ENCODE measurements at regions not wholly inside any gene's neighbourhood (a gene's known extent, or its start where the extent isn't known, plus 50 kb on each side); places are given as distances from the start of the nearest gene placed in this dataset.
A peak's percentile ranks its signal among the peaks of the same experiment; 100 is the strongest.

GRCh38 chr6:147633191-147633590 is 124.7 kb downstream of the SAMD5 start:
- Histone ChIP-seq H3K4me1 (no peaks in the 10 kb centered on the region), H3K27me3 (no peaks in the 10 kb centered on the region), H3K9me3 (no peaks in the 10 kb centered on the region), H3K36me3 (no peaks in the 10 kb centered on the region), H3K27ac (peak overlapping the region in 1 of 2 donors; percentile 1), H3K4me3 (peak overlapping the region in 1 of 3 donors; percentile 25)
- intact Hi-C loops (cut with DNase I; ENCODE audit: low total_unique reads) = no loop called here
- no peak for TF ChIP-seq POLR2A (IDR thresholded peaks at IDR 0.05)
- TF ChIP-seq POLR2AphosphoS5 (IDR thresholded peaks at IDR 0.05) = no peak
- TF ChIP-seq, protein P1, sequence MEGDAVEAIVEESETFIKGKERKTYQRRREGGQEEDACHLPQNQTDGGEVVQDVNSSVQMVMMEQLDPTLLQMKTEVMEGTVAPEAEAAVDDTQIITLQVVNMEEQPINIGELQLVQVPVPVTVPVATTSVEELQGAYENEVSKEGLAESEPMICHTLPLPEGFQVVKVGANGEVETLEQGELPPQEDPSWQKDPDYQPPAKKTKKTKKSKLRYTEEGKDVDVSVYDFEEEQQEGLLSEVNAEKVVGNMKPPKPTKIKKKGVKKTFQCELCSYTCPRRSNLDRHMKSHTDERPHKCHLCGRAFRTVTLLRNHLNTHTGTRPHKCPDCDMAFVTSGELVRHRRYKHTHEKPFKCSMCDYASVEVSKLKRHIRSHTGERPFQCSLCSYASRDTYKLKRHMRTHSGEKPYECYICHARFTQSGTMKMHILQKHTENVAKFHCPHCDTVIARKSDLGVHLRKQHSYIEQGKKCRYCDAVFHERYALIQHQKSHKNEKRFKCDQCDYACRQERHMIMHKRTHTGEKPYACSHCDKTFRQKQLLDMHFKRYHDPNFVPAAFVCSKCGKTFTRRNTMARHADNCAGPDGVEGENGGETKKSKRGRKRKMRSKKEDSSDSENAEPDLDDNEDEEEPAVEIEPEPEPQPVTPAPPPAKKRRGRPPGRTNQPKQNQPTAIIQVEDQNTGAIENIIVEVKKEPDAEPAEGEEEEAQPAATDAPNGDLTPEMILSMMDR (IDR thresholded peaks at IDR 0.05) = no peak
- DNase-seq (ENCODE audit: low spot score in 2 of 2) = no peak

DNA sequence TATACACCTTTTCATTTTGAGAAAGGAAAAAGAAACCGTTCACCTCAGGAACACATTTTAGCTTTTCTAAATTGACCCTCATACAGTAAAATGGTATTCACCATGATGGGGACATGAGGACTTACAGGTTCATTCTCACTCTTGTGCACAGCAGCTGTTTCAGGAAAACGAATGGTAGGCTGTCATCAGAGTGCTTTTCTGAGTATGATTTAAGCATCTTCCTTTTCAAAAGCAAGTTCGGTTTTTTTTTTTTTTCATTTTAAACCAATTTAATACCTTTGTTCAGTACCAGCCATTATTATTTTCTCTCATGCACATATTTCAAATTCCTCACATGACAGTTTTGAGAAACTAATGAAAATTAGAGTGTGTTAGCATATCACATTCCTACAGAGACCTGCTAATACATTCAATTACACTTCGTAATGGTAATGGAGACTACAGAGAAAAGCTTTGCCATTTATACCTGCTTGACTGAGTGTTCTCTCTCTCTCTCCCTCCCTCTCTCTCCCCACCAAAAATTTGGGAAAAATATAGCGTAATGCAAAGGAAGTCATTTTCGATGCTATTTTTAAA is 129.2 kb downstream of the SAMD5 start:
- H3K4me1 ChIP-seq = no peaks in the 10 kb centered on the region
- H3K36me3 ChIP-seq = no peaks in the 10 kb centered on the region
- no peak for TF ChIP-seq POLR2AphosphoS5 (IDR thresholded peaks at IDR 0.05)
- TF ChIP-seq, protein P1 (IDR thresholded peaks at IDR 0.05) = no peak
- no peak for TF ChIP-seq POLR2A (IDR thresholded peaks at IDR 0.05)
- H3K27me3 ChIP-seq = no peaks in the 10 kb centered on the region
- intact Hi-C loops (cut with DNase I; ENCODE audit: low total_unique reads) = no loop called here
- H3K4me3 ChIP-seq = no peak overlapping the region
- H3K9me3 ChIP-seq = no peaks in the 10 kb centered on the region
- no peak for DNase-seq (ENCODE audit: low spot score in 2 of 2)
- H3K27ac ChIP-seq = no peak overlapping the region

DNA sequence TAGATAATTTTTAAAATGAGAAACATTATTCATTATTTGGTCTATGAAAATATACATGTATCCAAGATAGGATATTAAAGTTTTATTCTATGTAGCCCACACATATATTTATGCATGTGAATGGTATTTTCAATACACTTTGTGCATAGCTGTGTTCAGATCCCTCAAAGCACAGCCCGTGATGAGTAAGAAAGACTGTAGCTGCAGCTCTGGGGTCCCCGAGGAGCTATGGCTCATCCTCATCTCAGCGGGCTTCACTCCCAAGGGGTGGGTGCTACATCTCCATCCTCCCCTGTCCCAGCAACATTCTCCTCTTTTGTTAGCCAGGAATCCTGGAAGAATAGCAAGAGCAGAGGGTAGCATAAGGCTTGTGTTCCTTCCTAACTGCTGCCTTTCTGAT is 130.8 kb downstream of the SAMD5 start:
- Histone ChIP-seq H3K27me3 (no peaks in the 10 kb centered on the region), H3K36me3 (no peaks in the 10 kb centered on the region), H3K4me3 (no peak overlapping the region), H3K9me3 (no peaks in the 10 kb centered on the region), H3K27ac (peak overlapping the region in 1 of 2 donors; percentile 25), H3K4me1 (no peaks in the 10 kb centered on the region)
- intact Hi-C loops (cut with DNase I; ENCODE audit: low total_unique reads) = no loop called here
- no peak for DNase-seq (ENCODE audit: low spot score in 2 of 2)
- TF ChIP-seq, protein P1 (IDR thresholded peaks at IDR 0.05) = no peak
- TF ChIP-seq POLR2A (IDR thresholded peaks at IDR 0.05) (no peak), POLR2AphosphoS5 (IDR thresholded peaks at IDR 0.05) (no peak)

GRCh38 chr6:147640606-147641005 is 132.1 kb downstream of the SAMD5 start:
- no peak for DNase-seq (ENCODE audit: low spot score in 2 of 2)
- Histone ChIP-seq H3K9me3 (no peaks in the 10 kb centered on the region), H3K4me3 (no peak overlapping the region), H3K27me3 (no peaks in the 10 kb centered on the region), H3K27ac (no peak overlapping the region), H3K4me1 (no peaks in the 10 kb centered on the region), H3K36me3 (no peaks in the 10 kb centered on the region)
- intact Hi-C loops (cut with DNase I; ENCODE audit: low total_unique reads) = no loop called here
- TF ChIP-seq POLR2AphosphoS5 (IDR thresholded peaks at IDR 0.05) (no peak), POLR2A (IDR thresholded peaks at IDR 0.05) (no peak)
- TF ChIP-seq, protein P1 (IDR thresholded peaks at IDR 0.05) = no peak

DNA sequence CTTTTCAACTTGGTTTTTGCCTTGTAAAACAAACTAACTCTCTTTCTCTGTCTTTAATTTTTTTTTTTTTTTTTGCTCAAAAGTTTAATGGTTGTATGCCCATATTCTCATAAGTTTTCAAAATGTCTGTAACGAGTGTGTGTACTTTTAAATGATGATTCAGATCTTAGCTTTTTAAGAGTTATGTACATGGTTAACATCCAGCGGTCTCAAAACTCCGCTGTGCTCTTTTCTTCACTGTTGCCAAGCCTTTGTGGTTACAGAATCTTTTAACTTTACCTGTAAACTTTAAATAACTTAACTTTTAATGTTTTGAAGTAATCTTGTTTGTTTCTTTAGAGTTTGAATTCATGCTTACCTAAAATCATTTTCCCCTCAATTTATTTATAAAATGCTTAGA is 133.0 kb downstream of the SAMD5 start:
- TF ChIP-seq, protein P1 (IDR thresholded peaks at IDR 0.05) = no peak
- TF ChIP-seq POLR2A (IDR thresholded peaks at IDR 0.05) (no peak), POLR2AphosphoS5 (IDR thresholded peaks at IDR 0.05) (no peak)
- no peaks in the 10 kb centered on the region for H3K27me3 ChIP-seq
- no peak overlapping the region for H3K27ac ChIP-seq
- intact Hi-C loops (cut with DNase I; ENCODE audit: low total_unique reads) = no loop called here
- no peak overlapping the region for H3K4me3 ChIP-seq
- DNase-seq (ENCODE audit: low spot score in 2 of 2) = no peak
- H3K9me3 ChIP-seq = no peaks in the 10 kb centered on the region
- H3K36me3 ChIP-seq = no peaks in the 10 kb centered on the region
- no peaks in the 10 kb centered on the region for H3K4me1 ChIP-seq

All from breast epithelium (tissue), 4 donors.